ENCODE measurements at regions not wholly inside any gene's neighbourhood (a gene's known extent, or its start where the extent isn't known, plus 50 kb on each side); places are given as distances from the start of the nearest gene placed in this dataset.

- Histone ChIP-seq H3K27ac (ENCODE audit: extremely low read length, insufficient read depth, low read length) (no peak overlapping the region), H3K9me3 (ENCODE audit: low read length) (no peaks in the 10 kb centered on the region), H3K4me2 (ENCODE audit: low read depth, low read length) (no peak overlapping the region), H3K9ac (ENCODE audit: insufficient read depth, low read depth, low read length) (no peak overlapping the region), H3K27me3 (ENCODE audit: control insufficient read depth in 1 of 2, insufficient read depth in 2 of 2, low read length in 2 of 2) (peaks cover 1 to 35% of the 10 kb centered on the region in 2 experiments; a peak in 4 of 5 replicates), H2AFZ (ENCODE audit: low read length) (no peak overlapping the region), H3K36me3 (replicated peaks in 1 of 2; ENCODE audit: control insufficient read depth in 1 of 2, insufficient read depth in 2 of 2, low read length in 2 of 2) (no peaks in the 10 kb centered on the region), H3K4me3 (replicated peaks in 1 of 3; ENCODE audit: insufficient read depth in 1 of 3, low read depth in 2 of 3, low read length in 3 of 3) (no peak overlapping the region), H3K4me1 (ENCODE audit: insufficient read depth, low read length) (no peaks in the 10 kb centered on the region), H4K20me1 (ENCODE audit: insufficient read depth, low read length) (no peaks in the 10 kb centered on the region), H3K79me2 (ENCODE audit: insufficient read depth, low read length) (no peaks in the 10 kb centered on the region)
- ChIA-PET CTCF (ENCODE audit: low intra/inter-chr PET ratio, low total read pairs) (no interaction called here), POLR2A (no interaction called here)
- no peak for FAIRE-seq
- BruUV-seq (replicated peaks) = no TSS peak
- intact Hi-C loops (cut with micrococcal nuclease; ENCODE audit: unreplicated experiment) (no loop called here), in situ Hi-C loops (cut with HindIII; ENCODE audit: extremely low pct_ligation_motif_present, low pct_unique_long_range_greater_than_20kb) (no loop called here)
- DNase-seq (ENCODE audit: low spot score) = no peak
- no peak for ATAC-seq
- WGBS (ENCODE audit: low lambda C conversion rate) = 67% methylated on average over 28 of the region's 28 CpGs
- TF ChIP-seq WIZ (CRISPR knock-in tag; IDR thresholded peaks at IDR 0.05) (no peak), ZNF142 (CRISPR knock-in tag; IDR thresholded peaks at IDR 0.05) (no peak), ZNF326 (CRISPR knock-in tag; IDR thresholded peaks at IDR 0.05; ENCODE audit: borderline replicate concordance) (no peak), RORA (CRISPR knock-in tag; IDR thresholded peaks at IDR 0.05) (no peak), ZHX1 (CRISPR knock-in tag; IDR thresholded peaks at IDR 0.05; ENCODE audit: low read depth) (no peak), NFRKB (IDR thresholded peaks at IDR 0.05) (no peak), RNF2 (conservative IDR thresholded peaks at IDR 0.05; ENCODE audit: low read depth) (no peak), IKZF4 (CRISPR knock-in tag; IDR thresholded peaks at IDR 0.05; ENCODE audit: borderline replicate concordance, low read depth, not compliant biosample characterization) (no peak), ZNF841 (CRISPR knock-in tag; IDR thresholded peaks at IDR 0.05; ENCODE audit: borderline replicate concordance) (no peak), CERS6 (CRISPR knock-in tag; IDR thresholded peaks at IDR 0.05) (no peak), HOXD1 (CRISPR knock-in tag; IDR thresholded peaks at IDR 0.05) (no peak), MXI1 (IDR thresholded peaks at IDR 0.05; ENCODE audit: borderline replicate concordance, low read depth, low read length) (no peak), ARID2 (CRISPR knock-in tag; IDR thresholded peaks at IDR 0.05; ENCODE audit: borderline replicate concordance) (no peak), ZNF639 (CRISPR knock-in tag; conservative IDR thresholded peaks at IDR 0.05) (no peak)
These were observed 420.9 kb upstream of the MGMT start for GRCh38 chr10:129046065-129046681.

Measured in HepG2 (cell line).